ENCODE measurements at regions not wholly inside any gene's neighbourhood (a gene's known extent, or its start where the extent isn't known, plus 50 kb on each side); places are given as distances from the start of the nearest gene placed in this dataset.

DNA sequence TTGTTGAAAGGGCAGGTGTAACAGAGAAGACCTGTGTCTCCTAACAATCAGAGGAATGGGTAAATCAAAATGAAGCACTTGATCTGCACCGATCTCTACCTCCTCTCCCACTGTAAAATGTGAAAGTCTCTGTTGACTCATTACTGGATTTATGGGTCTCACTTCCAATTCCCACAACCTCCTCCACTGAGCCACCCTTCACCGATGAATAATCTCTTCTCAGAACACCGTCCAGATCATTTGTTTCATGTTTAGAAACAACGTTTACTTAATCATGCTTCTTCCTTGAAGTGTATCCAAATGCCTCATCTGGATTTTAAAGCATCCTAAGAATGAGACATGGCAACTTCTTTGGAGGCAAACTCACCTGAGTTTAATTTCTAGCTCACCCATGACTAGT is 643.6 kb downstream of the ETS1 start:
- Mint-ChIP-seq H3K4me1 (no peaks in the 10 kb centered on the region), H3K36me3 (ENCODE audit: low read depth) (no peaks in the 10 kb centered on the region), H3K4me3 (no peak overlapping the region), H3K9me3 (no peaks in the 10 kb centered on the region), H3K27ac (no peak overlapping the region), H3K27me3 (ENCODE audit: insufficient read depth, low read depth, poor library complexity) (no peaks in the 10 kb centered on the region)
- H3F3A ChIP-seq (replicated peaks; ENCODE audit: low read depth): no peaks in the 10 kb centered on the region
- H3K4me2 ChIP-seq: no peak overlapping the region
- H3K27me3 ChIP-seq (ENCODE audit: insufficient read depth): no peaks in the 10 kb centered on the region
- ATAC-seq (no peak), DNase-seq (ENCODE audit: low spot score) (no peak)
- no peak overlapping the region for H2AFZ ChIP-seq
- H4K20me1 ChIP-seq (replicated peaks; ENCODE audit: insufficient read depth): no peaks in the 10 kb centered on the region
- peaks cover 5% of the 10 kb centered on the region; the same call in 1 of the 2 replicates for H3K9me2 ChIP-seq (ENCODE audit: insufficient read depth)
- no peaks in the 10 kb centered on the region for H3K4me1 ChIP-seq (ENCODE audit: insufficient read depth)
- H3K79me2 ChIP-seq (replicated peaks; ENCODE audit: insufficient read depth): no peaks in the 10 kb centered on the region
- TF ChIP-seq CTCF (conservative IDR thresholded peaks at IDR 0.05; ENCODE audit: low read depth in 2 of 2) (no peak), REST (IDR thresholded peaks at IDR 0.05; ENCODE audit: unreplicated experiment) (no peak), ZNF462 (CRISPR knock-in tag; IDR thresholded peaks at IDR 0.05) (no peak), CREB1 (CRISPR knock-in tag; IDR thresholded peaks at IDR 0.05; ENCODE audit: low read depth) (no peak), NANOG (IDR thresholded peaks at IDR 0.05; ENCODE audit: borderline replicate concordance) (no peak), POLR2AphosphoS5 (IDR thresholded peaks at IDR 0.05; ENCODE audit: low read depth) (no peak)
- TF ChIP-seq, protein P1, sequence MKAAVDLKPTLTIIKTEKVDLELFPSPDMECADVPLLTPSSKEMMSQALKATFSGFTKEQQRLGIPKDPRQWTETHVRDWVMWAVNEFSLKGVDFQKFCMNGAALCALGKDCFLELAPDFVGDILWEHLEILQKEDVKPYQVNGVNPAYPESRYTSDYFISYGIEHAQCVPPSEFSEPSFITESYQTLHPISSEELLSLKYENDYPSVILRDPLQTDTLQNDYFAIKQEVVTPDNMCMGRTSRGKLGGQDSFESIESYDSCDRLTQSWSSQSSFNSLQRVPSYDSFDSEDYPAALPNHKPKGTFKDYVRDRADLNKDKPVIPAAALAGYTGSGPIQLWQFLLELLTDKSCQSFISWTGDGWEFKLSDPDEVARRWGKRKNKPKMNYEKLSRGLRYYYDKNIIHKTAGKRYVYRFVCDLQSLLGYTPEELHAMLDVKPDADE (IDR thresholded peaks at IDR 0.05): no peak
- H3K27ac ChIP-seq (ENCODE audit: low read depth): no peak overlapping the region
- no peaks in the 10 kb centered on the region for H3K36me3 ChIP-seq (ENCODE audit: insufficient read depth)
- H3K4me3 ChIP-seq: no peak overlapping the region

Data from GM23338 (cell line).